Smooth muscle cell (in vitro differentiated cells): ENCODE measurements at regions not wholly inside any gene's neighbourhood (a gene's known extent, or its start where the extent isn't known, plus 50 kb on each side); places are given as distances from the start of the nearest gene placed in this dataset.

Source experiments
- DNase-seq: peaks from one replicate; lab custom pipeline; 2025; ENCODE audit not compliant: unreplicated experiment; lab: John Stamatoyannopoulos, UW
- H2AFZ ChIP-seq: fragments of 200-600 bp; sonication (generic); 2 replicates; pipeline ENCODE4 v1.6.0; 2016; ENCODE audit warnings: antibody characterized with exemption, low read depth, mild to moderate bottlenecking
- H3F3A ChIP-seq: fragments of 200-600 bp; sonication (generic); 2 replicates; pipeline ENCODE4 v1.6.0; 2017; ENCODE audit warnings: antibody characterized with exemption, low read depth
- H3K27ac ChIP-seq: fragments of 200-600 bp; sonication (generic); 2 replicates; pipeline ENCODE4 v1.5.1; 2016; ENCODE audit warnings: low read depth, mild to moderate bottlenecking
- H3K27me3 ChIP-seq: fragments of 200-600 bp; sonication (generic); 2 replicates; pipeline ENCODE4 v1.6.1; 2016; ENCODE audit warnings: low read depth, mild to moderate bottlenecking
- H3K36me3 ChIP-seq: fragments of 200-600 bp; sonication (generic); 2 replicates; pipeline ENCODE4 v1.5.1; 2016; ENCODE audit warnings: low read depth
- H3K4me1 ChIP-seq: fragments of 200-600 bp; sonication (generic); 2 replicates; pipeline ENCODE4 v1.5.1; 2016; ENCODE audit warnings: low read depth
- H3K4me2 ChIP-seq: fragments of 200-600 bp; sonication (generic); 2 replicates; pipeline ENCODE4 v1.6.0; 2016; ENCODE audit warnings: mild to moderate bottlenecking
- H3K4me3 ChIP-seq: fragments of 200-600 bp; sonication (generic); 2 replicates; pipeline ENCODE4 v1.5.1; 2016; ENCODE audit warnings: mild to moderate bottlenecking
- H3K79me2 ChIP-seq: fragments of 200-600 bp; sonication (generic); 2 replicates; pipeline ENCODE4 v1.6.0; 2016; ENCODE audit warnings: low read depth, mild to moderate bottlenecking
- H3K9ac ChIP-seq: fragments of 200-600 bp; sonication (generic); 2 replicates; pipeline ENCODE4 v1.6.0; 2016; ENCODE audit warnings: low read depth
- H3K9me3 ChIP-seq: fragments of 200-600 bp; sonication (generic); replicated peaks from 2 replicates; pipeline ENCODE4 v1.5.1; 2016; ENCODE audit warnings: low read depth
- H4K20me1 ChIP-seq: fragments of 200-600 bp; sonication (generic); 2 replicates; pipeline ENCODE4 v1.6.0; 2016; ENCODE audit warnings: low read depth
- CTCF ChIP-seq: fragments of 200-600 bp; sonication (generic); IDR thresholded peaks from 2 replicates; pipeline ENCODE4 v1.5.1; 2017; ENCODE audit warnings: borderline replicate concordance, mild to moderate bottlenecking, antibody characterized with exemption; ENCODE audit not compliant: insufficient read depth, poor library complexity, severe bottlenecking
- WGBS: methylation state at CpG from one replicate; pipeline ENCODE4 v1.1.7; 2016; ENCODE audit warnings: low lambda C conversion rate; 5-methylcytosine and 5-hydroxymethylcytosine counted together

- peaks cover 10% of the 10 kb centered on the region for H3F3A ChIP-seq
- H2AFZ ChIP-seq, result no peak overlapping the region
- DNase-seq, result no peak
- WGBS, result 80% methylated on average over 5 of the region's 5 CpGs
- no peaks in the 10 kb centered on the region for H3K79me2 ChIP-seq
- no peak overlapping the region for H3K27ac ChIP-seq
- H4K20me1 ChIP-seq, result no peaks in the 10 kb centered on the region
- no peak overlapping the region for H3K4me3 ChIP-seq
- peaks cover 26% of the 10 kb centered on the region for H3K4me1 ChIP-seq
- H3K4me2 ChIP-seq, result no peak overlapping the region
- no peaks in the 10 kb centered on the region for H3K36me3 ChIP-seq
- no peak for TF ChIP-seq CTCF
- H3K27me3 ChIP-seq, result no peaks in the 10 kb centered on the region
- no peaks in the 10 kb centered on the region for H3K9me3 ChIP-seq
- no peak overlapping the region for H3K9ac ChIP-seq
Observed at GRCh38 chr18:24990671-24991134, 361.3 kb downstream of the ZNF521 start.

GRCh38 chr18:24991141-24992060, 360.6 kb downstream of the ZNF521 start:
- no peak overlapping the region for H3K4me2 ChIP-seq
- DNase-seq, result no peak
- peaks cover 10% of the 10 kb centered on the region for H3F3A ChIP-seq
- TF ChIP-seq CTCF, result no peak
- H3K36me3 ChIP-seq, result no peaks in the 10 kb centered on the region
- 92% methylated on average over 14 of the region's 14 CpGs for WGBS
- H4K20me1 ChIP-seq, result no peaks in the 10 kb centered on the region
- no peaks in the 10 kb centered on the region for H3K9me3 ChIP-seq
- no peak overlapping the region for H3K27ac ChIP-seq
- H3K27me3 ChIP-seq, result no peaks in the 10 kb centered on the region
- no peak overlapping the region for H3K4me3 ChIP-seq
- peaks cover 19% of the 10 kb centered on the region for H3K4me1 ChIP-seq
- H2AFZ ChIP-seq, result no peak overlapping the region
- no peak overlapping the region for H3K9ac ChIP-seq
- H3K79me2 ChIP-seq, result no peaks in the 10 kb centered on the region

GRCh38 chr18:24992491-24992890, 359.5 kb downstream of the ZNF521 start:
- H4K20me1 ChIP-seq, result no peaks in the 10 kb centered on the region
- no peak for DNase-seq
- peaks cover 8% of the 10 kb centered on the region for H3K4me1 ChIP-seq
- no peaks in the 10 kb centered on the region for H3K9me3 ChIP-seq
- no peak for TF ChIP-seq CTCF
- H3F3A ChIP-seq, result peaks cover 10% of the 10 kb centered on the region
- no peak overlapping the region for H3K9ac ChIP-seq
- no peak overlapping the region for H3K4me3 ChIP-seq
- no peak overlapping the region for H3K4me2 ChIP-seq
- no peaks in the 10 kb centered on the region for H3K79me2 ChIP-seq
- H3K27me3 ChIP-seq, result no peaks in the 10 kb centered on the region
- H3K36me3 ChIP-seq, result no peaks in the 10 kb centered on the region
- H3K27ac ChIP-seq, result no peak overlapping the region
- H2AFZ ChIP-seq, result no peak overlapping the region
- whole genome bisulfite sequencing, result 67% methylated on average over 2 of the region's 2 CpGs
